Activated T-cell treated with anti-CD3 and anti-CD28 coated beads, Interleukin-2, amount 50 U/mL, for 48 hours (primary cell): ENCODE measurements at regions not wholly inside any gene's neighbourhood (a gene's known extent, or its start where the extent isn't known, plus 50 kb on each side); places are given as distances from the start of the nearest gene placed in this dataset.

ENCODE experiments used
- DNase-seq, 2 experiments: peaks; one replicate each; pipeline ENCODE4 v3.0.0-alpha.2; 2020

- DNase-seq = no peak
These were observed 462.9 kb downstream of the ACTL7B start for GRCh38 chr9:108392877-108393276.

- no peak for DNase-seq
These were observed 466.7 kb downstream of the ACTL7B start for GRCh38 chr9:108389056-108389455.

- no peak for DNase-seq
These were observed 468.9 kb downstream of the ACTL7B start for GRCh38 chr9:108386859-108387384.

GRCh38 chr9:108386032-108386431 lies 469.8 kb downstream of the ACTL7B start:
- no peak for DNase-seq

- no peak for DNase-seq
These were observed 472.0 kb downstream of the ACTL7B start for GRCh38 chr9:108383796-108384195.

- DNase-seq = no peak
These were observed 473.5 kb downstream of the ACTL7B start for GRCh38 chr9:108382310-108382709.

- DNase-seq = no peak
These were observed 477.9 kb downstream of the ACTL7B start for GRCh38 chr9:108377881-108378280.

GRCh38 chr9:108377382-108377781 lies 478.4 kb downstream of the ACTL7B start:
- no peak for DNase-seq

- DNase-seq = no peak
These were observed 479.6 kb downstream of the ACTL7B start for GRCh38 chr9:108376140-108376539.

GRCh38 chr9:108374626-108375025 lies 481.2 kb downstream of the ACTL7B start:
- no peak for DNase-seq

GRCh38 chr9:108367188-108367587 lies 488.6 kb downstream of the ACTL7B start:
- no peak for DNase-seq

GRCh38 chr9:108363311-108363710 lies 492.5 kb downstream of the ACTL7B start:
- DNase-seq = no peak

GRCh38 chr9:108360304-108360703 lies 495.5 kb downstream of the ACTL7B start:
- DNase-seq = no peak

GRCh38 chr9:108356806-108357205 lies 499.0 kb downstream of the ACTL7B start:
- DNase-seq = no peak

- DNase-seq = no peak
These were observed 504.2 kb downstream of the ACTL7B start for GRCh38 chr9:108351571-108351970.

- no peak for DNase-seq
These were observed 508.2 kb downstream of the ACTL7B start for GRCh38 chr9:108347463-108348188.

- DNase-seq = no peak
These were observed 510.0 kb downstream of the ACTL7B start for GRCh38 chr9:108345826-108346225.

- no peak for DNase-seq
These were observed 516.5 kb downstream of the ACTL7B start for GRCh38 chr9:108339251-108339650.

- DNase-seq = no peak
These were observed 519.2 kb downstream of the ACTL7B start for GRCh38 chr9:108336575-108336974.

- DNase-seq = no peak
These were observed 522.2 kb downstream of the ACTL7B start for GRCh38 chr9:108333530-108333983.

GRCh38 chr9:108331596-108331995 lies 524.2 kb downstream of the ACTL7B start:
- DNase-seq = no peak

- no peak for DNase-seq
These were observed 530.4 kb downstream of the ACTL7B start for GRCh38 chr9:108325406-108325805.

- no peak for DNase-seq
These were observed 532.2 kb downstream of the ACTL7B start for GRCh38 chr9:108323615-108324014.

GRCh38 chr9:108322326-108323098 lies 533.3 kb downstream of the ACTL7B start:
- no peak for DNase-seq
